HG03066 (cell line): ENCODE measurements at regions not wholly inside any gene's neighbourhood (a gene's known extent, or its start where the extent isn't known, plus 50 kb on each side); places are given as distances from the start of the nearest gene placed in this dataset.
"Not testable (repeated sequence)": the region's sequence is repeated elsewhere in the genome, so short reads cannot be mapped to it uniquely, and the experiment has no call there.

ENCODE experiments used
- ATAC-seq: cut with Tn5 transposase; IDR thresholded peaks from one replicate; pipeline ENCODE4 v1.9.1; 2021; ENCODE audit warnings: low read depth; ENCODE audit not compliant: unreplicated experiment

GRCh38 chr16:21532996-21533395, 66.4 kb upstream of the METTL9 start:
- not testable (repeated sequence) for ATAC-seq

- ATAC-seq = not testable (repeated sequence)
Measured at GRCh38 chr16:21533474-21533873, 65.9 kb upstream of the METTL9 start.

- not testable (repeated sequence) for ATAC-seq
Measured at GRCh38 chr16:21534561-21534960, 64.8 kb upstream of the METTL9 start.

- ATAC-seq = not testable (repeated sequence)
Measured at GRCh38 chr16:21535201-21535600, 64.2 kb upstream of the METTL9 start.

GRCh38 chr16:21536740-21537139, 62.6 kb upstream of the METTL9 start:
- not testable (repeated sequence) for ATAC-seq

GRCh38 chr16:21537598-21537997, 61.8 kb upstream of the METTL9 start:
- not testable (repeated sequence) for ATAC-seq

- ATAC-seq = not testable (repeated sequence)
Measured at GRCh38 chr16:21539107-21539618, 60.2 kb upstream of the METTL9 start.

GRCh38 chr16:21540770-21541433, 58.5 kb upstream of the METTL9 start:
- peak; percentile 63 for ATAC-seq

- not testable (repeated sequence) for ATAC-seq
Measured at GRCh38 chr16:21541611-21542051, 57.7 kb upstream of the METTL9 start.

- not testable (repeated sequence) for ATAC-seq
Measured at GRCh38 chr16:21542075-21542474, 57.3 kb upstream of the METTL9 start.

- ATAC-seq = not testable (repeated sequence)
Measured at GRCh38 chr16:21542491-21543124, 56.8 kb upstream of the METTL9 start.

- not testable (repeated sequence) for ATAC-seq
Measured at GRCh38 chr16:21543151-21543836, 56.1 kb upstream of the METTL9 start.

- not testable (repeated sequence) for ATAC-seq
Measured at GRCh38 chr16:21545664-21546326, 53.6 kb upstream of the METTL9 start.

GRCh38 chr16:21549396-21549795, 50.0 kb upstream of the METTL9 start:
- not testable (repeated sequence) for ATAC-seq
